PFSK-1 (cell line): ENCODE measurements at regions not wholly inside any gene's neighbourhood (a gene's known extent, or its start where the extent isn't known, plus 50 kb on each side); places are given as distances from the start of the nearest gene placed in this dataset.

Experiments used
- POLR2AphosphoS5 ChIP-seq: IDR thresholded peaks from 2 replicates; pipeline ENCODE4 v1.6.1; 2012; ENCODE audit warnings: low read depth, mild to moderate bottlenecking, control low read depth, low read length, moderate library complexity
- REST ChIP-seq, 2 experiments: IDR thresholded peaks; 2 replicates each; pipeline versions ENCODE4 v1.6.1 to v1.8.0; 2011 to 2012; ENCODE audit warnings: low read depth in 2 of 2, low read length in 2 of 2, control low read depth in 1 of 2, inconsistent platforms in 1 of 2, mild to moderate bottlenecking in 1 of 2, moderate library complexity in 1 of 2; ENCODE audit not compliant: insufficient read depth in 1 of 2
- TAF1 ChIP-seq: IDR thresholded peaks from 2 replicates; pipeline ENCODE4 v1.6.1; 2012; ENCODE audit warnings: low read length, control low read depth, borderline replicate concordance; ENCODE audit not compliant: insufficient read depth

- no peak for TF ChIP-seq POLR2AphosphoS5
- TF ChIP-seq TAF1 = no peak
- no peak for TF ChIP-seq REST (IDR thresholded peaks at IDR 0.05; ENCODE audit: insufficient read depth in 1 of 2, low read depth in 2 of 2, low read length in 2 of 2)
Observed at GRCh38 chr5:117763271-117763670, 1188.6 kb upstream of the SEMA6A start.
